GM19025 (cell line): ENCODE measurements at regions not wholly inside any gene's neighbourhood (a gene's known extent, or its start where the extent isn't known, plus 50 kb on each side); places are given as distances from the start of the nearest gene placed in this dataset.
"Not testable (repeated sequence)": the region's sequence is repeated elsewhere in the genome, so short reads cannot be mapped to it uniquely, and the experiment has no call there.

ENCODE experiments used
- ATAC-seq: cut with Tn5 transposase; IDR thresholded peaks from one replicate; pipeline ENCODE4 v1.9.1; 2021; ENCODE audit warnings: mild to moderate bottlenecking, low read depth, moderate library complexity; ENCODE audit not compliant: unreplicated experiment

DNA sequence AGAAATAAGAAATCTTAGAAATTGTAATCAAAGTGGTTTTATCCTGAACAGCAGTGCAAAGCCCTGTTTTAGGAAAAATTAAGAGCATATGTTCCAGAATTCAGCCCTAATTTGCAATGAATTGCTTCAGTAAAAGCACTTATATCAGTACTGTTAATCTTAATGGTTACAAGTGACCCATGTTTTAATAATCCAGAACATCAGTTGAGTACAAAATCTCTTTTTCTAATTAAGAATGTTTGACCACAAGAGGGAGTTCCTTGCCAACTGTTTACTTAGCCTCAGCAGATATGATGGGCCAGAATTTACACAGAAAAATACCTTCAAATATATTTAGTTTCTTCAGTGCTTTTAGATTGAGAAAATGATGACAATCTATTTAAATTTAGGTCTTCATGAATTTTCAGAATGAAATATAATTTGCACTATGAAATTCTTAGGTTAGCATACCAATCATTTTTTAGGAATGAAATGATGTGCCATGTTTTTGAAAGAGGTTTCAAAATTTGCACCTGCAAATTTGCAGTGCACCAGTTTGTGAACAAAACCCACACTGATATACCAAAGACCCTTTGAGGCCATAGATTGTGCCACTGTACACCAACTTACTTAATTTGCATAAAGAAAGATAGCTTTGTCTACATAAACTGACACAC lies 926.3 kb upstream of the ARRDC3 start:
- ATAC-seq: no peak

DNA sequence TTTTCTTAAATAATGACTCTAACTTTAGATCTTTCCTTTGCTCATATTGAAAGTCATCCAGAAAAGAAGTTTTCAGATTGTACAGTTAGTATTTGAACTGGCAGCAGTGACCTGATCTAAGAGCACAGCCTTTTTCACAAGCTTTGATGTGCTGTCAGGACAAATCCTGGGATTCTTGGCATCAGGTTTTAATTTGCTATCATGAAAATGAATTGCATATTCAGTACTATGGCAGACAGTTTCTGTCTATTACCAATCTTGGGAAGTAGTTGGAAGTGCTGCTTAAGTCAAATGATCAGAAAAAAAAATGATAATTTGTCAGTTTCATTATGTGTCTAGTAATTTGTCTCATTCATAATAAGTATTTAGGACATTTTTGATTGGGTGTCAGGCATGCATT lies 925.6 kb upstream of the ARRDC3 start:
- ATAC-seq: no peak

DNA sequence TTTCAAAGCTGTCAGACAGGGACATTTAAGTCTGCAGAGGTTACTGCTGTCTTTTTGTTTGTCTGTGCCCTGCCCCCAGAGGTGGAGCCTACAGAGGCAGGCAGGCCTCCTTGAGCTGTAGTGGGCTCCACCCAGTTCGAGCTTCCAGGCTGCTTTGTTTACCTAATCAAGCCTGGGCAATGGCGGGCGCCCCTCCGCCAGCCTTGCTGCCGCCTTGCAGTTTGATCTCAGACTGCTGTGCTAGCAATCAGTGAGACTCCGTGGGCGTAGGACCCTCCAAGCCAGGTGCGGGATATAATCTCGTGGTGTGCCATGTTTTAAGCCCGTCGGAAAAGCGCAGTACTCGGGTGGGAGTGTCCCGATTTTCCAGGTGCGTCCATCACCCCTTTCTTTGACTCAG lies 919.2 kb upstream of the ARRDC3 start:
- not testable (repeated sequence) for ATAC-seq

DNA sequence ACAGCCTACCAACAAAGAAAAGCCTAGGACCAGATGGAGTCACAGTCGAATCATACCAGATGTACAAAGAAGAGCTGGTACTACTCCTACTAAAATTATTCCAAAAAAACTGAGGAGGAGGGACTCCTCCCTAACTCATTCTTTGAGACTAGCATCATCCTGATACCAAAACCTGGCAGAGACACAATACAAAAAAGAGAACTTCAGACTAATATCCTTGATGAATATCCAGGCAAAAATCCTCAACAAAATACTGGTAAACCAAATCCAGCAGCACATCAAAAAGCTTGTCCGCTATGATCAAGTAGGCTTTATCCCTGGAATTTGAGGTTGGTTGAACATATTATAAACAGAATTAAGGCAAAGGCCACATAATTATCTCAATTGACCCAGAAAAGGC lies 900.4 kb upstream of the ARRDC3 start:
- no peak for ATAC-seq

DNA sequence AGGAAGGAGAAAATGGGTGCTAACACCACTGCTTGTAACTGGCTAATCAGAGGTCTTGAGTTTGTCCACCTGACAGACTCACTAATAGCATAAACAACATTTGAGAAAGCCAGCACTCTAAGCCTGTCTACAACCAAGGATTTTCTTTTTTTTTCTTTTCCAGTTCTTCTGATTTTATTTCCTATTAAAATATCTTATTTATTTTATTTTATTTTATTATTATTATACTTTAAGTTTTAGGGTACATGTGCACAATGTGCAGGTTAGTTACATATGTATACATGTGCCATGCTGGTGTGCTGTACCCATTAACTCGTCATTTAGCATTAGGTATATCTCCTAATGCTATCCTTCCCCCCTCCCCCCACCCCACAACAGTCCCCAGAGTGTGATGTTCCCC lies 888.6 kb upstream of the ARRDC3 start:
- ATAC-seq: not testable (repeated sequence)

DNA sequence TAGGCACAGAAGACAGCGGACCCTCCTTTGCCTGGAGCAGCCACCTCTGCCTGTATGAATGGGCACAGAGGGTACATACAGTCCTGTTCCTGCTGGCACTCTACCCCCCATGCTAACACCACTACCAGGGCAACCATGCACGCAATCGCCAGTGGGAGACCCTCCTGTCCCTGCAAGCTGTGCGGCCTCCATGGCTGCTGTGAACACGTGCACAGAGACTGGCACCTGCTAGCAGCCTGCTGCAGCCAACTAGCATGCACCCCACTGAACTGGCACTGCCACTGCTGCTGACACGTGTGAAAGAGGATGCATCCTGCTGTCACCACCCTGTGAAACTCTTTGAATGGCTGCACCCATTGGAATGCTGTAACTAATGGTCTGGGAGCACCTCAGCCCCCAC lies 885.2 kb upstream of the ARRDC3 start:
- ATAC-seq: no peak

DNA sequence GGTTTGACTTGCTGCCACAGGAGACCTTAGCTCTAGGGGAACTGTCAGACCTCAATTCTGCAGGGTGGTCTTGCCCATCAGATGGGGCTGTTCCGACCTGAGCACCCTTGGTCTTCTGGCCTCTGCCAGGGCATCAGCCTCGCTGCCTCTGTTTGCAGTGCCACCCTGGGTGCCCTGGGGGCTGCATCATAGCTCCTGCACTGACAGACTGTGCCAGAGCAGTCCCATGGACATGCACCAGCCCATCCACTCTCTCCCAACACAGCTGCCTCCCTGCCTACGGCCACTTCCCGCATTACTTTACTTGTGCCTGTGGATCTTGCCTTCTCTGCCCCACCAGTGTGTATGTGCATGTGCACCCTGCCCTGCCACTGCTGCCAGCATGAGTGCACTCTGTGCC lies 884.7 kb upstream of the ARRDC3 start:
- no peak for ATAC-seq

DNA sequence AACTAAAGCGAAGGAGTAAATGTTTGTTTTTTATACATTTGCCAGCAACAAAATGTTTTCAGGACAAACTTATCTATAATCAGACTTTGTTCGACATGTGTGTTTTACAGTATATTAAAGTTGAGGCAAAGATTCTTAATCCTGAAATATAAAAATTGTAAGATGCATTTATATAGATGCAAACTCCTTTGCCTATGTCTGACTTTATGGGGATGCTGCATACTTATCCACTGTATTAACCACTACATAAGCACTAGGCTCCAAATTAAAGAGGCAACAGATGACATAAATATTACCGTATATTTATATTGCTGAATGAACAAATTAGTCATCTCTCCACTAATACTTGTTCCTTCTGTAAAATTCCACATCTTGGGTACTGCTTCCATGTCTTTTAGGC lies 882.7 kb upstream of the ARRDC3 start:
- no peak for ATAC-seq

DNA sequence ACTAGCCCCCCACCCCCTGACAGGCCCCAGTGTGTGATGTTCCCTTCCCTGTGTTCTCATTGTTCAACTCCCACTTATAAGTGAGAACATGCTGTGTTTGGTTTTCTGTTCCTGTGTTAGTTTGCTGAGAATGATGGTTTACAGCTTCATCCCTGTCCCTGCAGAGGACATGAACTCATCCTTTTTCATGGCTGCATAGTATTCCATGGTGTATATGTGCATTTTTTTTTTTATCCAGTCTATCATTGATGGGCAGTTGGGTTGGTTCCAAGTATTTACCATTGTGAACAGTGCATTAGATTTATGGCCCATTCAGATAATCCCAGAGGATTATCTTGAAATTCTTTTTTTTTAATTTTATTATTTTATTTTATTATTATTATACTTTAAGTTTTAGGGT lies 872.5 kb upstream of the ARRDC3 start:
- not testable (repeated sequence) for ATAC-seq

DNA sequence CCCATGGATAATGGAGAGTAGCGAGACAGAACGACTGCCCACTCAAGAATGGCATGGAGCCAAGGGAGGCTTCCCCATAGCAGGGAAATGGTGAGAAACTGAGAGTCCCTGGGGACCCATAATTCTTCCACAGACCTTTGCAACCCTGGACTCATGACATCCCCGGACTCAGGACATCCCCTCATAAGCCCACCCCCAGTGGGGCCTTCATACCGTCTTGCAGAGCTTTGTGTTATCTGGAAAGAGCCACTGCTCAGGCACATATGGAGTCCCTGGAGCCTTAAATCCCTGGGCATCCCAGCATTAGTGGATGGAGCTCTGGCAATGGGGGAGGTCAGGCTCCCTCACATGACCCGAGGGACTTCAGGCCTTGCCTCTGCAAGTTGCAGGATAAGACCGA lies 865.4 kb upstream of the ARRDC3 start:
- no peak for ATAC-seq

DNA sequence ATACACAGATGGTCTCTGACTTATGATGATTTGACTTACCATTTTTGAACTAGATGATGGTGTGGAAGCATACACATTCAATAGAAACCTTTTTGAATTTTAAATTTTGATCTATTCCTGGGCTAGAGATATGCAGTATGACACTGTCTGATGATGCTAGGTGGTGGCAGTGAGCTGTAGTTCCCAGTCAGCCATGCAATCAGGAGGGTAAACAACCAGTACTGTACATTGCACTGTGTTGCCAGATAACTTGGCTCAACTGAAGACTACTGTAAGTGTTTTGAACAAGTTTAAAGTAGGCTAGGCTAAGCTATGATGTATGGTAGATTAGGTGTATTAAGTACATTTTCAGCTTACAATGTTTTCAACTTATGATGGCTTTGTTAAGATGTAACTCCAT lies 859.1 kb upstream of the ARRDC3 start:
- no peak for ATAC-seq

DNA sequence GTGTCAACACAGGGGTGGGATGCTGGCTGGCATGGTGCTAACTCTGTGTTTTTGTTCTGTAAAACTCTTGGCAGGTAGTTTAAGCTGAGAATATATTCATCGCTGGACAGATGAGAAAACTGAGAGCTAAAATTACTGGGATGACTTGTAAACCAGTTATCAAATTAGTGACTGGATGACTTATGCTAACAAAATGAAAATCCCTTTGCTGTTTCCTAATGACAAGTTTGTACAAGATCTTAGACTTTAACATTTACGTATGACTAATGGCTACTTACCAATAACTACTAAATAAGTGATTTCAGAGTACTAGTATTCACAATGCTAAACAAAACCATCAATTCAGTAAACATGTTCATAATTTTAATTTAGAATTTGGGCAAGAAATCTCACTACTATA lies 854.8 kb upstream of the ARRDC3 start:
- no peak for ATAC-seq

DNA sequence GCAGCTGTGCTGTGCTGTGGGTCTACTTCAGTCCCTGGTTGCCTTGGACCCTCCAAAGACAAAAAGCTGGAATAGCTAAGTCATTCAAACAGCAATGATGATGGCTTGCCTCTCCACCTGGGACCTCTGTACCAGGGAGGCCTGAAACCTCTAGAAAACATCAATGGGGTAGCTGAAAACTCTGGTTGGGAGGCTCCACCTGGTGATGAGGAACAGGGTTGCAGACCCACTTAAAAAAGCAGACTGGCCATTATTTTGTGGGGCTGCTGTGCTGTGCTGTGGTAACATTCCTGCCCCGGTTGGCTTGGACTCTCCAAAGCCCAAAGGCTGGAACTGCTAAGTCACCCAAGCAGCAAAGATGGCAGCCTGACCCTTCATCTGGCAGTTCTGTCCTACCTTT lies 839.3 kb upstream of the ARRDC3 start:
- ATAC-seq: no peak

DNA sequence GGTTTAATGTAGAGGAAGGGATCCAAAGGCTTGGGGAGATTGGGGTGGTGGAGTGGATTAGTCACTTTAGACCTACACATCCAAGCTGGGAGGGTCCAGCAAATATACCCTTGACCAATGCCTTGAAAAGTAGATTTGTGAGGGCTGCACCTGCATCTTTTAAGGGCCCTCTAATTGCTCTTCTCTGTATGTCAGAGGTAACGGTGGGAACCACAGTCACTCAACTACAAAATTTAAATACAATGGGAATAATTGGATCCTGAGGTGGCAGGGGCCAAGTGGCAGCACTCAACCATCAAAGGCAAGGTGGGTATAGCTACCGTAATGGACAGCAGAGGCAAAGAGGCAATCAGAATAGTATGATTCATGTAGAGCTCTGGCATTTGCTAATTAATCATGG lies 833.7 kb upstream of the ARRDC3 start:
- ATAC-seq: not testable (repeated sequence)

DNA sequence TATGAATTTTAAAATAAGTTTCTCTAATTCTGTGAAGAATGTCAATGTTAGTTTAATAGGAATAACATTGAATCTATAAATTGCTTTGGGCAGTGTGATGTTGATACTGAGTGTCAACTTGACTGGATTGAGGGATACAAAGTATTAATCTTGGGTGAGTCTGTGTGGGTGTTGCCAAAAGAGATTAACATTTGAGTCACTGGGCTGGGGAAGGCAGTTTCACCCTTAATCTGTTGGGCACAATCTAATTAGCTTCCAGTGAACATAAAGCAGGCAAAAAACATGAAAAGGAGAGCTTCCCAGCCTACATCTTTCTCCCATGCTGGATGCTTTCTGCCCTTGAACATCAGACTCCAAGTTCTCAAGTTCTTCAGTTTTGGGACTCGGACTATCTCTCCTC lies 832.0 kb upstream of the ARRDC3 start:
- no peak for ATAC-seq

DNA sequence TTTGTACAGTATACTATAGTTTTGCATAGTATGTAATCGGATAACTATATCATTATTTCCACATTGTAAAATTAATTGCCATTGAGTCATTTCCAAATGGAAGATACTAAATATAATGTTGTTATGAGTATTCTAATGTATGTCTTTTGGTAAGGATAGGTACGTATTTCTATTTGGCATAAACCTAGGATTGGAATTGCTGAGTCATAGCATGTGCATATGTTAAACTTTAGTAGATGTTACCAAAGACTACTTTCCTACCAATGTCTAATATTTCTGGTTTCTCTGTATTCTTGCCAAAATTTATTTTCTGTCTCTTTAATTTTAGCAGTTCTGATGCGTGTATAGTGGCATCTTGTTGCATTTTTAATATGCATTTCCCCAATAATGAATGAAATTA lies 825.1 kb upstream of the ARRDC3 start:
- ATAC-seq: no peak

DNA sequence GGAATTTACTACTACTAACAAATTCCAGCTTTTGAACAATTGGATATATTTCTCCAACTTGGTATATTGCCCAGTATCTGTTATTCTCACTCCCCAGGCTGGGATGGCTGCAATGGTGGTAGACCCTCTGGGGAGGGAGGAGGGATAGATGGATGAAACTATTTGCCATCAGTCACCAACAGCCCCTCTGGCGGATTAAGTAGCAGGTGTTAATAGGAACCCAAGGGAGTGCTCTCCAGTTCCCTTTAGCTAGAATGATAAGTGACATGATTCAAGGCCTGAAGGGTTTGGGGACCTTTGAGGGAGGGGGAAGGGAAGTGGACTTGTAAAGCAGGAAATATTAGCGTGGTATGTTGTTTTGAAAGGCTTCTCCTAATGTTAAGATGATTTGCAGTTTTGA lies 824.0 kb upstream of the ARRDC3 start:
- ATAC-seq: no peak

DNA sequence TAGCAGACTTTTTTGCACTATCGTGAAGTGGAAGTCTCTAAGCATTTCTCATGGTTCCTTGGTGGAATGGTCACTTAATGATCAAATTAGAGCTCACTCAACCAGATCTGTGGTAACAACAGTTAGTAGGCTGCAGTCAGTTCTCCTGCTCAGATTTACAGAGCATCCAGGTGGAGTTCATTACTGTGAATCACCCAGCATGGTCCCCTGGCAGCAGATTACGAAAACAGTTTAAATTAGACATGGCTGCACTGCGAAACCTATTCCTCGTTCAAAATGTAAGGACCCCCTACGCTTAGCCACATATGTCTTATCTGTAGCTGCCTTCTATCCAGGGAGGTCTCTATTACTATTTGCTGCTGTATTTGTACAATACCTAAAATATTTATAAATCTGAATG lies 823.6 kb upstream of the ARRDC3 start:
- ATAC-seq: no peak

DNA sequence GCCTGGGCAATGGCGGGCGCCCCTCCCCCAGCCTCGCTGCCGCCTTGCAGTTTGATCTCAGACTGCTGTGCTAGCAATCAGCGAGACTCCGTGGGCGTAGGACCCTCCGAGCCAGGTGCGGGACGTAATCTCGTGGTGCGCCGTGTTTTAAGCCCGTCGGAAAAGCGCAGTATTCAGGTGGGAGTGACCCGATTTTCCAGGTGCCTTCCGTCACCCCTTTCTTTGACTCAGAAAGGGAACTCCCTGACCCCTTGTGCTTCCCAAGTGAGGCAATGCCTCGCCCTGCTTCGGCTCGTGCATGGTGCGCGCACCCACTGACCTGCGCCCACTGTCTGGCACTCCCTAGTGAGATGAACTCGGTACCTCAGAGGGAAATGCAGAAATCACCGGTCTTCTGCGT lies 815.9 kb upstream of the ARRDC3 start:
- ATAC-seq: not testable (repeated sequence)

DNA sequence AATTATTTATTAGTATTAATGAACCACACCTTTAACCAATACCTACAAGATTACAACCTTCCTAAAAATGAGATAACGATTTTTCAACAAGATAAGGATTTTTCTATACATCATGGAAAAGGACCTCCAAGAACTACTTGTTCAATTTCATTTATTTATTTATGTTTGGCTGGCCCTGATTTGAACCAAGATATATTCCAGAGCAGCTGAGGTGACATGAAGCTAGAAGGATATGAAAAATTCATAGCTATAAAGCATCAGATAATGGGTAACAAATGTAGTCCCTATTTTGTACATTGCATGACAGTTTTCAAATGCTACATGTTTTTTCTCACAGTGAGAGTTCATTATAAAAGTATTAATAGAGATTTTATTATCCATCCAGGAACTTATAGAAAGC lies 798.5 kb upstream of the ARRDC3 start:
- ATAC-seq: no peak

DNA sequence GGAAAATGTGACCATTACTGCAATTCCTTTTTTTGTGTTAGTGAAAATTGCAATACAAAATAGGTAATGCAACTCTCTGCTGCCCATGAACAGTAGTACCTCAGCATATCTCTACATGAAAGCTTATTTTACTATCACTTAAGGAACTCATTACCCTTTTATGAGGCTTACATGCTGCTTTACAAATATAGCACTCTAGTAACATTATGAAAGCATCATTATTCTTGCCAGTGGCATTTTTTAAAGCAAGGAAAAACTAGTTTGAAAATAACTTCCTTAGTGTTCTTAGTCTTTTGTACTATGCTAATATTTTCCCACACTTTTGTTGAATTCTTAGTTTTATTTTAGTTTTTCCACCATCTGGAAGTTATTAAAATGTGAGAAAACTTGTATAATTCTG lies 797.3 kb upstream of the ARRDC3 start:
- ATAC-seq: no peak

DNA sequence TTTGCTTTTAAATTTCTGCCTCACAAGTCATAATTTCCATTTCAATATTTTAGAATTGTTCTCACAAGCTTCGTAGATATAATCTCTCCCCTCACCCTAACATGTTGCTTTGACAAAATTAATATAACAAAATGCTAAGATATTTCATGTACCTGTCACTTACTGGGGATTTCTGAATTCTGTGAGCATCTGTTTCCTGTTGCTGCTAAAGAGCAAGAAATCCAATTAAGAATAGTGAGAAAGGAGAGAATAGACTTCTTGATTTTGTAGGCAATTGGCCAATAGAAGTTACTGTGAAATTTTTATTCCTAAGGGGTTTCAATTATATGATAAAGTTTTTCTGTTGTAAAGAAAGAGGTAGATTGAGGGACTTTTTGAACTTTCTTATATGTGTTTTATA lies 796.5 kb upstream of the ARRDC3 start:
- ATAC-seq: no peak

DNA sequence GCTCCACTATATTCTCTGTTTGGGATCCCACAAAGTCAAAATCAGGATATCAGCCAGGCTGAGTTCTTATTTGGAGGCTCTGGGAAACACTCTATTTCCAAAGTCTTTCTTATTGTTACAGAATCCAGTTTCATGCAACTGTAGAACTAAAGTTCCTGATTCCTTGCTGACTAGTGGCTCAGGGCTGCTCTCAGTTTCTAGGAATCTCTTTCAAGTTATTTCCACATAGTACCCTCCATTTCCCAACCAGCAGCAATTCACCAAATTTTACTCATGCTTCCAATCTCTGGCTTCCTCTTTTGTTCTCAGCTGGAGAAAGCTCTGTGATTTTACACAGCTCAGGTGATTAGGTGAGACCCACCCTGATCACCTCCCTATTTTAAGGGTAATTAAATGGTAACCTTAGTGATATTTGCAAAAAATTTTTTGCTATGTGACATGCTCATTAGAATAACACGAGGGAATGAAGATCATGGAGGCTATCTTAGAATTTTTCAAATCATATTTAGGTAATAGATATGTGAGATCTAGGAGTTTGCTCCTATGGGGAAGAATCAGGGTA lies 794.9 kb upstream of the ARRDC3 start:
- ATAC-seq: no peak
